ENCODE measurements at regions not wholly inside any gene's neighbourhood (a gene's known extent, or its start where the extent isn't known, plus 50 kb on each side); places are given as distances from the start of the nearest gene placed in this dataset.

GRCh38 chr14:50037240-50037639 lies 79.1 kb downstream of the VCPKMT start:
- intact Hi-C loops (cut with DNase I) = no loop called here
- Histone ChIP-seq H3K9me3 (no peaks in the 10 kb centered on the region), H3K4me3 (no peak overlapping the region), H3K36me3 (no peaks in the 10 kb centered on the region), H3K4me1 (peaks cover 38 to 94% (median 48%) of the 10 kb centered on the region in 3 donors), H3K27ac (peak overlapping the region; percentile 80 to 93 (median 92)), H3K27me3 (no peaks in the 10 kb centered on the region)
- no peak for DNase-seq
- WGBS, 2 donors = 96 to 100% methylated on average over 2 of the region's 2 CpGs
- no peak for TF ChIP-seq POLR2A (IDR thresholded peaks at IDR 0.05)
- no peak for TF ChIP-seq CTCF (IDR thresholded peaks at IDR 0.05)

- intact Hi-C loops (cut with DNase I) = no loop called here
- 40 to 48% methylated on average over 1 to 5 of the region's 6 CpGs for WGBS, 2 donors
Observed at GRCh38 chr14:50037852-50038251, 78.5 kb downstream of the VCPKMT start.

DNA sequence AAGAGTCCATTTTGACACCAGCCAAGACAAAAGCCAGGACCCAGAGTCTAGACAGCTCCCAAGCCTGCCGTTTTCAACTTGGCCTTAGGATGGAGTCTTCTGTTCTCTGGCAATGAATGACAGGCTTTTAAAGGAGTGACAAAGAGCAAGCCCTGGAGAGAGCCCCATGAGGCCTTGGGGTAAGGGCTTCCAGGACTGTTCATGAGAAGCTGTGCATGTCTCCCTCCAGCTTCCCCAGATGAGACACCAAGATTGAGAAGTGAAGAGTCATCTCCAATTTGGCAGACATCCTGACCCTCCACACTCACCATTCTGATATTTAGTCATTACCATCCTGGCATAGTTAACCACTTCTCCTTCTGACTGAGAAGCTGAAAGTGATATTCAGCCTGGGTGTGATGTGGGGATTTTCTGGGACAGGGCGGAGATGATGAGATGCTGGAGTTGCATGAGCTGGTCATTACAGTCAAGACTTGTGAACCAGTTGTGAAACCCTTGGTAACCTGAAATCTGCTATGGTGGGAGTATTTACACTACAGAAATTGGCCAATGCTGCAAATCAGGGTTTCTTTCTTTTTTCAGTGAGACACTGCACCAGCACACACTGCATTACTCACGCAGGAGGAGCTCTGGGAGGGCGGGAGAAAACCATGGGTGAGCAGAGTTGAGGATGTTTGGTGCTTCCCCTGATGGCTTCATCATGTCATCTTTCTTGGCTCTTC lies 77.8 kb downstream of the VCPKMT start:
- Histone ChIP-seq H3K4me1 (peaks cover 38 to 93% (median 48%) of the 10 kb centered on the region in 3 donors), H3K27me3 (no peaks in the 10 kb centered on the region), H3K36me3 (no peaks in the 10 kb centered on the region), H3K9me3 (no peaks in the 10 kb centered on the region), H3K4me3 (no peak overlapping the region), H3K27ac (peak overlapping the region; percentile 90 to 93 (median 92))
- 17 to 33% methylated on average over 4 of the region's 4 CpGs for WGBS, 2 donors
- intact Hi-C loops (cut with DNase I) = no loop called here
- DNase-seq = no peak
- peak in 2 of 6 experiments; percentile 8 to 20 for TF ChIP-seq CTCF (IDR thresholded peaks at IDR 0.05)
- TF ChIP-seq POLR2A (IDR thresholded peaks at IDR 0.05) = no peak

More at GRCh38 chr14:50037852-50038251, 78.5 kb downstream of the VCPKMT start:
- TF ChIP-seq POLR2A (IDR thresholded peaks at IDR 0.05) (no peak), CTCF (IDR thresholded peaks at IDR 0.05) (no peak)
- peaks cover 38 to 96% (median 48%) of the 10 kb centered on the region in 3 donors for H3K4me1 ChIP-seq
- H3K4me3 ChIP-seq = no peak overlapping the region
- H3K27me3 ChIP-seq = no peaks in the 10 kb centered on the region
- no peaks in the 10 kb centered on the region for H3K36me3 ChIP-seq
- no peaks in the 10 kb centered on the region for H3K9me3 ChIP-seq
- H3K27ac ChIP-seq = peak overlapping the region; percentile 90 to 93 (median 92)
- DNase-seq = no peak

GRCh38 chr14:50039120-50039517 lies 77.3 kb downstream of the VCPKMT start:
- intact Hi-C loops (cut with DNase I) = no loop called here
- TF ChIP-seq CTCF (IDR thresholded peaks at IDR 0.05) = no peak
- Histone ChIP-seq H3K27ac (peak overlapping the region; percentile 90 to 93 (median 92)), H3K4me1 (peaks cover 38 to 93% (median 48%) of the 10 kb centered on the region in 3 donors), H3K36me3 (no peaks in the 10 kb centered on the region), H3K27me3 (no peaks in the 10 kb centered on the region), H3K4me3 (no peak overlapping the region), H3K9me3 (no peaks in the 10 kb centered on the region)
- DNase-seq = no peak
- 68 to 79% methylated on average over 2 to 4 of the region's 4 CpGs for WGBS, 2 donors

DNA sequence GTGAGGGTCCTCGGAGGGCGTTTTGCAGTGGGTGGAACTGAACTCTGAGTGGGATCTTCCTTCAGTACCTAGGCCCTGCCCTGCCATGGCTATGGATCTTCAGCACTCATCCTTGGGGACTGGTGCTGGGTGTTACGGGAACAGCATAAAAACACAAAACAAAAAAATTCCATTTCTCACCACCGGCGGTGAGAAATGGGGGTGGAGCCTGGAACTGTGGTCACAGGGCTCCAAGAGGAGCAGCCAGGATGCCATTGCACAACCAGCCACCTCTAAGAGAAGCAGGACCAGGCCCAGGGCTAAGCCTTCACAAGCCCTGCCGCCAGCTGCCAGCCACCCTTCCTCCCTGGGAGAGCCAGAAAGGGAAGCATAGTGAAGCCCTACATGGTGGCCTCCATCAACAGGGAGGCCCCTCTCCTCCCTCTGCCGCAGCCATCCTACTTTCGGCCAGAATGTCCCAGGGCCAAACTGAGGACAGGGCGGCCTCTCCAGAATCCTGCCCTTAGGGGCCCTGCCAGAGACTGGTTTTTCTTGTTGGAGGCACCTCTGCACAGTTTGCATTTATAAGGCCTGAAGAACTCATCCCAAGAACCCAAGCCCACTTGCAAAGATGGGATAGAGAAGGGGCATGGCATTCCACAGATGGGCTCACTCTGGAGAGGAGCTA lies 76.5 kb downstream of the VCPKMT start:
- Histone ChIP-seq H3K36me3 (no peaks in the 10 kb centered on the region), H3K4me1 (peaks cover 38 to 93% (median 53%) of the 10 kb centered on the region in 3 donors), H3K27me3 (no peaks in the 10 kb centered on the region), H3K27ac (peak overlapping the region; percentile 90 to 93 (median 92)), H3K4me3 (peak overlapping the region in 1 of 4 donors; percentile 15), H3K9me3 (no peaks in the 10 kb centered on the region)
- WGBS, 2 donors = 45 to 58% methylated on average over 6 to 8 of the region's 9 CpGs
- no peak for DNase-seq
- TF ChIP-seq CTCF (IDR thresholded peaks at IDR 0.05) = peak in 3 of 6 experiments; percentile 28 to 58 (median 46)
- no peak for TF ChIP-seq POLR2A (IDR thresholded peaks at IDR 0.05)
- intact Hi-C loops (cut with DNase I) = no loop called here

Data from esophagus squamous epithelium (tissue), 5 donors.